Fibroblast of lung (primary cell): ENCODE measurements at regions not wholly inside any gene's neighbourhood (a gene's known extent, or its start where the extent isn't known, plus 50 kb on each side); places are given as distances from the start of the nearest gene placed in this dataset.

ENCODE experiments used
- CTCF ChIP-seq, 2 donors: IDR thresholded peaks in 1 of 2; conservative IDR thresholded peaks in 1 of 2; 1 replicate in 1 of 2; 2 replicates in 1 of 2; pipeline ENCODE4 v1.5.1; 2011 to 2012; ENCODE audit warnings: low read length in 2 of 2, control low read depth in 1 of 2, inconsistent platforms in 1 of 2, low read depth in 1 of 2, mild to moderate bottlenecking in 1 of 2
- EZH2 ChIP-seq: IDR thresholded peaks from 2 replicates; pipeline ENCODE4 v1.5.1; 2012; ENCODE audit warnings: low read length, control low read depth, mild to moderate bottlenecking; ENCODE audit errors: missing control alignments

- no peak for TF ChIP-seq CTCF (conservative IDR thresholded peaks at IDR 0.05 in 1 of 2, IDR thresholded peaks at IDR 0.05 in 1 of 2; ENCODE audit: low read depth in 1 of 2, low read length in 2 of 2)
- TF ChIP-seq EZH2 = no peak
Measured at GRCh38 chr3:13192471-13193213, 119.4 kb upstream of the IQSEC1 start.
